Ovary (tissue), 3 donors: ENCODE measurements at regions not wholly inside any gene's neighbourhood (a gene's known extent, or its start where the extent isn't known, plus 50 kb on each side); places are given as distances from the start of the nearest gene placed in this dataset.

Source experiments
- CTCF ChIP-seq, 3 donors: fragments of 450-650 bp in 2 of 3; fragments of 200-600 bp in 1 of 3; IDR thresholded peaks; one replicate each; pipeline versions ENCODE4 v1.5.1 to v1.8.0; 2016 to 2022; ENCODE audit warnings: antibody characterized with exemption in 3 of 3, mild to moderate bottlenecking in 1 of 3
- EP300 ChIP-seq: sonication (generic); formaldehyde crosslinking; IDR thresholded peaks from one replicate; pipeline ENCODE4 v1.6.1; 2017; ENCODE audit warnings: antibody characterized with exemption
- donor health status: DM: no; HTN: no; CAD: no.

GRCh38 chr3:83317605-83318004 lies 1556.2 kb upstream of the GBE1 start:
- TF ChIP-seq CTCF (IDR thresholded peaks at IDR 0.05) (no peak), EP300 (no peak)
